C4-2B (cell line): ENCODE measurements at regions not wholly inside any gene's neighbourhood (a gene's known extent, or its start where the extent isn't known, plus 50 kb on each side); places are given as distances from the start of the nearest gene placed in this dataset.

Source experiments
- ZFX ChIP-seq: fragments of 450-650 bp; IDR thresholded peaks from 2 replicates; pipeline ENCODE4 v1.6.1; 2017
- TF ChIP-seq, protein P1 (sequence below): fragments of 450-650 bp; conservative IDR thresholded peaks from 2 replicates; pipeline ENCODE4 v1.5.1; 2017; ENCODE audit warnings: mild to moderate bottlenecking

DNA sequence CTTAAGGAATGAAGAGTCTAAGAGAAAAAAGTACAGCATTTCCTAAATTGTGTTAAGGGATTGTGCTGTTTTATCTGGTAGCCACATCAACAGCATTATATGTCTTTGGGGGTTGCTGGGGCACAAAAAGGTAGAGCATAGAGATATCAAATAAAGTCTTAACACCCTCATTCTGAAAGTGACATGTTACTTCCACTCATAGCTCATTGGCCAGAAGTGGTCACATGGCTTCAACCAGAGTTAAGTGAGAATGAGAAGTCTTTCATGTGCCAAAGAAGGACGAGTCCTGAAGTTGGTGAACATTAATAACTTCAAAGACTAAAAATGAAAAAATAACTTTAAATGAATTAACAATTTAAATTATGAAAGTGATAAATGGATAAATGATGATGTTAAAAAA is 175.7 kb upstream of the ZEB2 start:
- TF ChIP-seq, protein P1, sequence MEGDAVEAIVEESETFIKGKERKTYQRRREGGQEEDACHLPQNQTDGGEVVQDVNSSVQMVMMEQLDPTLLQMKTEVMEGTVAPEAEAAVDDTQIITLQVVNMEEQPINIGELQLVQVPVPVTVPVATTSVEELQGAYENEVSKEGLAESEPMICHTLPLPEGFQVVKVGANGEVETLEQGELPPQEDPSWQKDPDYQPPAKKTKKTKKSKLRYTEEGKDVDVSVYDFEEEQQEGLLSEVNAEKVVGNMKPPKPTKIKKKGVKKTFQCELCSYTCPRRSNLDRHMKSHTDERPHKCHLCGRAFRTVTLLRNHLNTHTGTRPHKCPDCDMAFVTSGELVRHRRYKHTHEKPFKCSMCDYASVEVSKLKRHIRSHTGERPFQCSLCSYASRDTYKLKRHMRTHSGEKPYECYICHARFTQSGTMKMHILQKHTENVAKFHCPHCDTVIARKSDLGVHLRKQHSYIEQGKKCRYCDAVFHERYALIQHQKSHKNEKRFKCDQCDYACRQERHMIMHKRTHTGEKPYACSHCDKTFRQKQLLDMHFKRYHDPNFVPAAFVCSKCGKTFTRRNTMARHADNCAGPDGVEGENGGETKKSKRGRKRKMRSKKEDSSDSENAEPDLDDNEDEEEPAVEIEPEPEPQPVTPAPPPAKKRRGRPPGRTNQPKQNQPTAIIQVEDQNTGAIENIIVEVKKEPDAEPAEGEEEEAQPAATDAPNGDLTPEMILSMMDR = no peak
- TF ChIP-seq ZFX = no peak
